HL-60 (cell line): ENCODE measurements at regions not wholly inside any gene's neighbourhood (a gene's known extent, or its start where the extent isn't known, plus 50 kb on each side); places are given as distances from the start of the nearest gene placed in this dataset.

Source experiments
- CTCF ChIP-seq: IDR thresholded peaks from one replicate; pipeline ENCODE4 v1.5.1; 2011; ENCODE audit warnings: low read length, control low read depth, inconsistent platforms; ENCODE audit not compliant: insufficient read depth
- GABPA ChIP-seq: IDR thresholded peaks from 2 replicates; pipeline ENCODE4 v1.6.1; 2012; ENCODE audit warnings: low read depth
- POLR2AphosphoS5 ChIP-seq: IDR thresholded peaks from 2 replicates; pipeline ENCODE4 v1.6.1; 2012; ENCODE audit warnings: low read depth
- REST ChIP-seq: IDR thresholded peaks from 2 replicates; pipeline ENCODE4 v1.6.1; 2012; ENCODE audit warnings: low read depth; ENCODE audit not compliant: insufficient replicate concordance

DNA sequence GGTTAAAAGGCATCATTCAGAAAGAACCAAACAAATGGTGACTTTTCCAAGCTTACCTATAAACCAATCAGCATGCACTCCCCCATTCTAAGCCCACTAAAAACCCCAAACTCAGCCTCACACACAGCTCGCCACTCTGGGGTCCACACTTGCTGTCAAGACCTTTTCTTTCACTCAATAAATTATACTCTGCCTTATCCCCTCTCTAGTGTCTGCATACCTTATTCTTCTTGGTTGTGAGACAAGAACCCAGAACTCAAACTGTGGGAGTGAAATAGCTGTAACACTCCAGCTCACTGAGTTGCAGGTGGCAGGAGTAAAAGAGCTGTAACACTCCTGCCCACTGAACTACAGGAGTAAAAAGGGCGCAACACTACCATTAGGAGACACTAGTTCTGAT is 559.0 kb downstream of the TBC1D4 start:
- TF ChIP-seq CTCF (no peak), POLR2AphosphoS5 (no peak), GABPA (no peak), REST (no peak)
